ENCODE measurements at regions not wholly inside any gene's neighbourhood (a gene's known extent, or its start where the extent isn't known, plus 50 kb on each side); places are given as distances from the start of the nearest gene placed in this dataset.

- H3K27me3 Mint-ChIP-seq (ENCODE audit: unreplicated experiment), result no peaks in the 10 kb centered on the region
- H3K36me3 Mint-ChIP-seq (ENCODE audit: insufficient read depth, unreplicated experiment), result peaks cover 16% of the 10 kb centered on the region
- no peak overlapping the region for H3K27ac Mint-ChIP-seq (ENCODE audit: unreplicated experiment)
- CTCF ChIA-PET, result no interaction called here
- H3K4me1 Mint-ChIP-seq (ENCODE audit: low read depth, unreplicated experiment), result no peaks in the 10 kb centered on the region
- H3K9me3 Mint-ChIP-seq (ENCODE audit: low read depth, unreplicated experiment), result no peaks in the 10 kb centered on the region
- no peak for DNase-seq
- intact Hi-C loops (cut with micrococcal nuclease; ENCODE audit: unreplicated experiment), result no loop called here
- no peak for TF ChIP-seq CTCF (IDR thresholded peaks at IDR 0.05; ENCODE audit: unreplicated experiment)
- BruUV-seq (replicated peaks), result no TSS peak
- no peak overlapping the region for H3K4me3 Mint-ChIP-seq (ENCODE audit: low read depth, unreplicated experiment)
Observed at GRCh38 chr13:33348366-33348765, 62.8 kb upstream of the STARD13 start.

- no peaks in the 10 kb centered on the region for H3K4me1 Mint-ChIP-seq (ENCODE audit: low read depth, unreplicated experiment)
- DNase-seq, result peak; percentile 18
- peak overlapping the region; percentile 87 for H3K4me3 Mint-ChIP-seq (ENCODE audit: low read depth, unreplicated experiment)
- H3K36me3 Mint-ChIP-seq (ENCODE audit: insufficient read depth, unreplicated experiment), result peaks cover 16% of the 10 kb centered on the region
- no peaks in the 10 kb centered on the region for H3K27me3 Mint-ChIP-seq (ENCODE audit: unreplicated experiment)
- H3K27ac Mint-ChIP-seq (ENCODE audit: unreplicated experiment), result no peak overlapping the region
- no TSS peak for BruUV-seq (replicated peaks)
- no peak for TF ChIP-seq CTCF (IDR thresholded peaks at IDR 0.05; ENCODE audit: unreplicated experiment)
- intact Hi-C loops (cut with micrococcal nuclease; ENCODE audit: unreplicated experiment), result no loop called here
- CTCF ChIA-PET, result no interaction called here
- H3K9me3 Mint-ChIP-seq (ENCODE audit: low read depth, unreplicated experiment), result no peaks in the 10 kb centered on the region
Observed at GRCh38 chr13:33349288-33349985, 63.9 kb upstream of the STARD13 start.

- no peaks in the 10 kb centered on the region for H3K9me3 Mint-ChIP-seq (ENCODE audit: low read depth, unreplicated experiment)
- CTCF ChIA-PET, result interaction anchor here (0.6 kb wide), 1 partner anchor 67 kb away, joined by 4 read pairs; no protein-coding TSS in a partner anchor
- TF ChIP-seq CTCF (IDR thresholded peaks at IDR 0.05; ENCODE audit: unreplicated experiment), result no peak
- peak overlapping the region; percentile 47 for H3K27ac Mint-ChIP-seq (ENCODE audit: unreplicated experiment)
- BruUV-seq (replicated peaks), result no TSS peak
- H3K36me3 Mint-ChIP-seq (ENCODE audit: insufficient read depth, unreplicated experiment), result peaks cover 16% of the 10 kb centered on the region
- intact Hi-C loops (cut with micrococcal nuclease; ENCODE audit: unreplicated experiment), result no loop called here
- H3K27me3 Mint-ChIP-seq (ENCODE audit: unreplicated experiment), result no peaks in the 10 kb centered on the region
- DNase-seq, result peak; percentile 43
- H3K4me3 Mint-ChIP-seq (ENCODE audit: low read depth, unreplicated experiment), result peak overlapping the region; percentile 87
- no peaks in the 10 kb centered on the region for H3K4me1 Mint-ChIP-seq (ENCODE audit: low read depth, unreplicated experiment)
Observed at GRCh38 chr13:33349986-33350826, 64.7 kb upstream of the STARD13 start.

- BruUV-seq (replicated peaks), result no TSS peak
- intact Hi-C loops (cut with micrococcal nuclease; ENCODE audit: unreplicated experiment), result no loop called here
- no peak for TF ChIP-seq CTCF (IDR thresholded peaks at IDR 0.05; ENCODE audit: unreplicated experiment)
- Mint-ChIP-seq H3K36me3 (ENCODE audit: insufficient read depth, unreplicated experiment) (peaks cover 16% of the 10 kb centered on the region), H3K27ac (ENCODE audit: unreplicated experiment) (no peak overlapping the region), H3K4me3 (ENCODE audit: low read depth, unreplicated experiment) (no peak overlapping the region), H3K4me1 (ENCODE audit: low read depth, unreplicated experiment) (no peaks in the 10 kb centered on the region), H3K9me3 (ENCODE audit: low read depth, unreplicated experiment) (no peaks in the 10 kb centered on the region), H3K27me3 (ENCODE audit: unreplicated experiment) (no peaks in the 10 kb centered on the region)
- DNase-seq, result peak; percentile 3
- CTCF ChIA-PET, result no interaction called here
Observed at GRCh38 chr13:33351319-33351718, 65.8 kb upstream of the STARD13 start.

Data from Calu3 (cell line).